Inferior parietal cortex (tissue), 1 donor: ENCODE measurements at regions not wholly inside any gene's neighbourhood (a gene's known extent, or its start where the extent isn't known, plus 50 kb on each side); places are given as distances from the start of the nearest gene placed in this dataset.

ENCODE experiments used
- DNase-seq: peaks from one replicate; pipeline ENCODE4 v3.0.0-alpha.2; 2016; ENCODE audit errors: extremely low spot score

- DNase-seq, result no peak
Observed at GRCh38 chr1:55339681-55340080, 124.5 kb upstream of the USP24 start.

GRCh38 chr1:55338448-55338820 lies 123.3 kb upstream of the USP24 start:
- DNase-seq, result no peak

GRCh38 chr1:55337801-55338447 lies 122.8 kb upstream of the USP24 start:
- DNase-seq, result no peak

GRCh38 chr1:55334797-55335196 lies 119.6 kb upstream of the USP24 start:
- DNase-seq, result no peak

GRCh38 chr1:55334160-55334559 lies 119.0 kb upstream of the USP24 start:
- DNase-seq, result no peak

- DNase-seq, result no peak
Observed at GRCh38 chr1:55333461-55333860, 118.3 kb upstream of the USP24 start.

GRCh38 chr1:55331351-55331750 lies 116.2 kb upstream of the USP24 start:
- no peak for DNase-seq

GRCh38 chr1:55329808-55330432 lies 114.8 kb upstream of the USP24 start:
- DNase-seq, result no peak

GRCh38 chr1:55329091-55329490 lies 113.9 kb upstream of the USP24 start:
- DNase-seq, result no peak

GRCh38 chr1:55326496-55327243 lies 111.5 kb upstream of the USP24 start:
- no peak for DNase-seq

- DNase-seq, result no peak
Observed at GRCh38 chr1:55323760-55324159, 108.6 kb upstream of the USP24 start.

GRCh38 chr1:55322842-55323241 lies 107.7 kb upstream of the USP24 start:
- no peak for DNase-seq

GRCh38 chr1:55321942-55322341 lies 106.8 kb upstream of the USP24 start:
- DNase-seq, result no peak

GRCh38 chr1:55320891-55321290 lies 105.7 kb upstream of the USP24 start:
- DNase-seq, result no peak

GRCh38 chr1:55318116-55318817 lies 103.1 kb upstream of the USP24 start:
- no peak for DNase-seq

GRCh38 chr1:55317673-55318072 lies 102.5 kb upstream of the USP24 start:
- no peak for DNase-seq

GRCh38 chr1:55316947-55317662 lies 101.9 kb upstream of the USP24 start:
- no peak for DNase-seq

GRCh38 chr1:55316502-55316901 lies 101.3 kb upstream of the USP24 start:
- no peak for DNase-seq

- no peak for DNase-seq
Observed at GRCh38 chr1:55315552-55315951, 100.4 kb upstream of the USP24 start.

GRCh38 chr1:55314740-55315139 lies 99.6 kb upstream of the USP24 start:
- no peak for DNase-seq

- DNase-seq, result no peak
Observed at GRCh38 chr1:55313903-55314302, 98.7 kb upstream of the USP24 start.

GRCh38 chr1:55311979-55312378 lies 96.8 kb upstream of the USP24 start:
- no peak for DNase-seq
